ENCODE measurements at regions not wholly inside any gene's neighbourhood (a gene's known extent, or its start where the extent isn't known, plus 50 kb on each side); places are given as distances from the start of the nearest gene placed in this dataset.

DNA sequence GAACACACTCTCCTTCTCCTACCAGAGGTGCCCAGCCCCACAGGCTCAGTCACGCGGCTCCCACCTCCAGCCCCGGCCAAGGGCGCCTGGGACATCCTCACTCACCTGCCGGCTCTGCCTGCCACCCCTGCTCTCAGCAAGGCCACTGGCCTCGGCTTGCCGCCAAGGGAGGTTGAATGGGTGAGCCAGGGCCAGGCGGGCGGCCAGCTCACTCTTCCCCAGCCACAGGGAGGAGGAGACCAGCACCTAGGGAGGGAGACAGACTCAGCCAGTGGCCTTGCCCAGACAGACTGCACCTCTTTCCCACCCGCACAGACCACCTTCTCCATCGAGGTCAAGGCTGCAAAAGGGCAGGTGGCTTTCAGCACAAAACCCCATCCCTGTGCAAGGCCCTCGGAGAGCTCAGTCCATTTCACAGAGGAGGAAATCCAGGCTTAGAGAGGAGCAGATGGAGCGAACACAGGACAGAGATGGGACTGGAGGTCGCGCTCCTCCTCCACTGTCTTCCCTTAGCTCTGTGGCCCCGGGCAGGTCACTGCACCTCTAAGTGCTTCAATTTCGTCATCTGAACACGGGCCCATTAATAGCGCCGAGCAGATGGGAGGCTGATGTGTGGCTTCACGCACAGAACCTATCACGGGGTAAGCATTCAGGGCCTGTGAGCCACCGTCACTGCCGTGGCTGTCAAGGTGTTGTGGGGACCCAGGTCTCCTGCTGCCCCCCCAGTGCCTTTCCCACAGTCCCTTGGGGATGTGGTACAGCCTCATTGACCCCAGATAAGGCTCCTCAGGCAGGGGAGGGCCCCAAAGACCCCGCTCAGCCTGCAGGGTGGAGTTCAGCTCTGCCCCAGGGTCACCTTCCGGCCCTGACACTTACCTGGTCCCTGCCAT, 56.1 kb downstream of the RMI2 start:
- DNase-seq (ENCODE audit: low read depth, low spot score): no peak

GRCh38 chr16:11402051-11402744, 56.9 kb downstream of the RMI2 start:
- DNase-seq (ENCODE audit: low read depth, low spot score): no peak

GRCh38 chr16:11402745-11403533, 57.7 kb downstream of the RMI2 start:
- DNase-seq (ENCODE audit: low read depth, low spot score): no peak

- no peak for DNase-seq (ENCODE audit: low read depth, low spot score)
Observed at GRCh38 chr16:11403534-11403795, 58.2 kb downstream of the RMI2 start.

- DNase-seq (ENCODE audit: low read depth, low spot score): no peak
Observed at GRCh38 chr16:11403920-11404319, 58.7 kb downstream of the RMI2 start.

GRCh38 chr16:11404603-11405002, 59.3 kb downstream of the RMI2 start:
- DNase-seq (ENCODE audit: low read depth, low spot score): no peak

DNA sequence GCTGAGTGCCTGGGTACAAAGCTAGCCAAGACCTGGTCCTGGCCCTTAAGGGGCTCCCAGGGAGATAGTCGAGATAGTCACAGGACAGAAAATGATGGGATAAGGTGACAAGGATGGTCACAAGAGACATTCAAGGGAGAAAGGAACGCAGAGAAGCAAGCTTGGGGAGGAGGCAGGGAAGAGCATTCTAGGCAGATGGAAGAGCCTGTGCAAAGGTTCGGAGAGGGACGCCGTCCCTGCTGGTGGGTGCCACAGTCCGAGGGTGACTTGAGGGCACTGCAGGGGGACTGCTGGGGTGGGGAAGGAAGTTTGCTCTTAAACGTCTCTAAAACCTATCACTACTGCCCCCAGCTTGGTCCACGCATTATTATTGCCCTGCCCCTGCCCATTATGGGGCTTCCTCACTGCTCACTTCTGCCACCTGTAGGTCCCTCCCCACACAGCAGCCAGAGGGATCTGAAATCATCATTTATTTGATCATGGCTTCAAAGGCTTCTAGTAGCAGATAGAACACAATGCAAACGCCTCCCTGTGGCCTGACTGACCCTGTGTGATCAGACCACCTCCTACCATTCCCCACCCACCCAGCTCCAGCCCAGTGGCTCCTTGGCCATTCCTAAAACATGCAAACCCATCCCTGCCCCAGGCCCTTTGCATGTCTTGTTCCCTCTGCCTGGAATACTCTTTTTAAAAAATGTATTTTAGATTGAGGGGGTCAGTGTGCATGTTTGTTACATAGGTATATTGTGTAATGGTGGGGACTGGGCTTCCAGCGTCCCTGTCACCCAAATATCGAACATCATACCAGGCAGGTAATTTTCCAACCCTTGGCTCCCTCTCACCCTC, 60.3 kb downstream of the RMI2 start:
- DNase-seq (ENCODE audit: low read depth, low spot score): no peak

DNA sequence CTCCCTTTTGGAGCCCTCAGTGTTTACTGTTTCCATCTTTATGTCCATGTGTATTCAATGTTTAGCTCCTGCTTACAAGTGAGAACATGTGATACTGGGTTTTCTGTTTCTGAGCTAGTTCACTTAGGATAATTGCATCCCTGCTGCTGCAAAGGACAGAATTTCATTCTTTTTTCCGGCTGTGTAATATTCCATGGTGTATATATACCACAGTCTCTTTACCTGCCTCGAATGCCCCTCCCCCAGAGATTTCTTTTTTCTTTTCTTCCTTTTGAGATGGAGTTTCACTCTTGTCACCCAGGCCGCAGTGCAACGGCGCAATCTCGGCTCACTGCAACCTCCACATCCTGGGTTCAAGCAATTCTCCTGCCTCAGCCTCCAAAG, 60.9 kb downstream of the RMI2 start:
- DNase-seq (ENCODE audit: low read depth, low spot score): no peak

- peak; percentile 53 for DNase-seq (ENCODE audit: low read depth, low spot score)
Observed at GRCh38 chr16:11407047-11407982, 62.1 kb downstream of the RMI2 start.

GRCh38 chr16:11408216-11408615, 63.0 kb downstream of the RMI2 start:
- DNase-seq (ENCODE audit: low read depth, low spot score): no peak

- DNase-seq (ENCODE audit: low read depth, low spot score): no peak
Observed at GRCh38 chr16:11409398-11409797, 64.1 kb downstream of the RMI2 start.

DNA sequence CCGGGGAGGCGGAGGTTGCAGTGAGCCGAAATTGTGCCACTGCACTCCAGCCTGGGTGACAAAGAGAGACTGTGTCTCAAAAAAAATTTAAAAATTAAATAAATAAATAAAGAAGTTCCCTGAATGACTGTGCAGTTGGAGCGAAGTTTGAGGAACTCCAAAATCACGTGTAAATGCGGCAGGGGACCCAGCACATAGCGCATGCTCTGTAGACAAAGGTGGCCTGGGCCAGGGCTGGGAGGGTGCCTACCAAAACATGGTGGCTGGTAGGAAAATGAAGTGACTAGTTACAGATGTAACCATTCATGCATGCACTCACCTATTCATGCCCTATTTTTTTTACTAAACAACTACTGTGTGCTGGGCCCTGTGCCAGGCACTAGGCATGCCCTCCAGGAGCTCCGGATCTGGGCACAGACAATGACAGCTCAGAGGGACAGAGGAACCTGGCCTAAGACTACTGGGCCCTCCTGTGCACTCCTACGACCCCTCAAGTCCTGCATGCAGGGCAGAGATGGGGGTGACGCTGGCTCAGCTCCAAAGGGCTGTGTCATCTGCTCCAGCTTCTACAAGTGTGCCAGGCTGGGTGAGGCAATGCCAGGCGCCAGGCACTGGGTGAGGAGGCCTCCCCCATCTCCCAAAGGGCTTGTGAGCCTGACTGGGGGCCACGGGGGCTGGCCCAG, 65.3 kb downstream of the RMI2 start:
- no peak for DNase-seq (ENCODE audit: low read depth, low spot score)

- DNase-seq (ENCODE audit: low read depth, low spot score): no peak
Observed at GRCh38 chr16:11411059-11411550, 65.8 kb downstream of the RMI2 start.

- no peak for DNase-seq (ENCODE audit: low read depth, low spot score)
Observed at GRCh38 chr16:11412175-11412904, 67.1 kb downstream of the RMI2 start.

DNA sequence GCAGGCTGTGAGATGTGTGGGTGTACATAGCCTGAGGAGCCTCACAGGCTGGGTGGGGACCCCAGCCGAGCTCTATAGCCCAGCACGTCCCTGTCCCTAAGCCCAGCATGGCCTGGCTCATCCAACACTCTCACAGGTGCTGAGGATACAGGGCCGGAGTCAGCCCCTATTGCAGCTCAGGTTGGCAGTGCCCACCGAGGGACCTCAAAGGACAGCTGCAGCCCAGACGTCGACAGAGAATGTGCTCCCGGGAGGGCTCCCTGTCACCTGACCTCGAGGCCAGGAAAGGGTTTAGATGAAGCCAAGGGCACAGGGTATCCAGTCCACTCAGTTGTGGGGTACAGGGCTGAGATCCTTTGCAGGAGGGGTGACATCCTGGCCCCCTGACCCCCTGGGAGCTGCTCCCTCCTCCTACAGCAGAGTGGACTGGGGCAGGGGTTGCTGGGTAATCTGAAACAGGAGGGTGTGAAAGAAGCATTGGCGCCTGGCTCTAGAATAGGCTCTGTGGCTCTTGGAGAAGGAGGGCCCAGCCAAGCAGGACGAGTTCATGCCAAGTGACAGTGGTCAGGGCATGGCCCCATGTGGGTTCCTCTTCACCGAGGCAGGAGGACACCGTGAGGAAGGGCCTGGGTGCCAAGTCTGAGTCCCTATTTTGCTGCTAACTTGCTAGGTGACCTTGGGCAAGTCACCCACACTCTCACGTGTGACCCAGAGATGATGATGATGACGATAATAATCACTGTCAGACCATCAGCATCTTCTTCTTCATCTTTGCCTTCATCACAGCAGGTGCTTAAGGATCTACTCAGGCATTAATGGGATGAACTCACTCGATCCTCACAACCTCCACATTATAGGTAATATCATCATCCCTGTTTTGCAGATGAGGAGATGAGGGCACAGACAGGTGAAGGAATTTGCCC, 68.0 kb downstream of the RMI2 start:
- no peak for DNase-seq (ENCODE audit: low read depth, low spot score)

DNA sequence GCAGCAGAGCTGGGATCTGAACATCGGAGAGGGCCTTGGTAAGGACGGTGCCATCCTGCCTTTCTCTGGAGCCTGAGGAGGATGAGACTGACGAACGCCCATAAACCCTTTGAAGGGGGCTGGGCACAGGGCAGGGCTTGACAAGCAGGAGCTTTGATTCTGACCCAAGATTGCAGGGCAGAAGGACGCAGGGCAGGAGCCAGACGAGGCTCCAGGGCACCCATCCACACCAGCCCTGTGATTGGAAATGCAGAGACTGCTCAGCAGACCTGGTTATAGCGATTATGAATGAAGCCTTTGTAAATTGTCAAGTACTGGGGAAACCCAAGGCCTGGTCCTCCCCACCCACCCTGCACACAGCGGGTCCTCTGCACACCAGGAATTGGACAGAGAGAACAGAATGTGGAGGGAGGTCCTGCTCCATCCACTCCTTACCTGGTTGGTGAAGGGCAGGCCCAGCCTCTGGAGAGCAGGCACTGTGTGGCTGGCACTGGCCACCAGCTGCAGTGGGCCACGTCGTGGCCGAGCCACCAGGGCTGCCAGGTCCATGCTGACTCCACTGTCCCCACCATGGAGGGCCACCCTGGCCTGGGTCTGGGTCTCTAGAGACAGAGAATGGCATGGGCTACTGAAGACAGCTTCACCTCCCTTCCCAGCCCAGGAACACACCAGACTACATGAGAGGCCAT, 68.8 kb downstream of the RMI2 start:
- DNase-seq (ENCODE audit: low read depth, low spot score): no peak
